ENCODE measurements at regions not wholly inside any gene's neighbourhood (a gene's known extent, or its start where the extent isn't known, plus 50 kb on each side); places are given as distances from the start of the nearest gene placed in this dataset.

DNA sequence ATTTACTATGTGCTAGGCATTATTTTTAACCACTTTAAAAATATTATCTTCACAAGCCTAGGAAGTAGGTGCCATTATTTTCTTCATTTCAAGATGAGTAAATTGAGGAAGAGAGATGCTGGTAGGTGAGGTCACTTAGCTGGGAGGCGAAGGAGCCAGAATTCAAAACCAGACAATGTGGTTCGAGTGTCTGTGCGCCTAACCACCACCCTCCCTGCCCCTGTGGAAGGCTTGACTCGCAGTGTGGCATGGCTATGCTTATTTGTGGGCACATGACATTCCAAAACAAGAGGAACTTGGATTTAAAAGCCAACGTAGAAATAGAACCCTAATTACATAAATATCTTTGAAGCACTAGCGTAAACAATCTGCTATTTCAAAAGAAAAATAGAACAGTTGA is 226.6 kb upstream of the PITX2 start:
- intact Hi-C loops (cut with DNase I) = no loop called here
- no peaks in the 10 kb centered on the region for H3K27me3 ChIP-seq
- 64% methylated on average over 6 of the region's 6 CpGs for WGBS (ENCODE audit: insufficient coverage, low coverage, low lambda C conversion rate, missing lambda C conversion rate)
- TF ChIP-seq, protein P1, sequence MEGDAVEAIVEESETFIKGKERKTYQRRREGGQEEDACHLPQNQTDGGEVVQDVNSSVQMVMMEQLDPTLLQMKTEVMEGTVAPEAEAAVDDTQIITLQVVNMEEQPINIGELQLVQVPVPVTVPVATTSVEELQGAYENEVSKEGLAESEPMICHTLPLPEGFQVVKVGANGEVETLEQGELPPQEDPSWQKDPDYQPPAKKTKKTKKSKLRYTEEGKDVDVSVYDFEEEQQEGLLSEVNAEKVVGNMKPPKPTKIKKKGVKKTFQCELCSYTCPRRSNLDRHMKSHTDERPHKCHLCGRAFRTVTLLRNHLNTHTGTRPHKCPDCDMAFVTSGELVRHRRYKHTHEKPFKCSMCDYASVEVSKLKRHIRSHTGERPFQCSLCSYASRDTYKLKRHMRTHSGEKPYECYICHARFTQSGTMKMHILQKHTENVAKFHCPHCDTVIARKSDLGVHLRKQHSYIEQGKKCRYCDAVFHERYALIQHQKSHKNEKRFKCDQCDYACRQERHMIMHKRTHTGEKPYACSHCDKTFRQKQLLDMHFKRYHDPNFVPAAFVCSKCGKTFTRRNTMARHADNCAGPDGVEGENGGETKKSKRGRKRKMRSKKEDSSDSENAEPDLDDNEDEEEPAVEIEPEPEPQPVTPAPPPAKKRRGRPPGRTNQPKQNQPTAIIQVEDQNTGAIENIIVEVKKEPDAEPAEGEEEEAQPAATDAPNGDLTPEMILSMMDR (IDR thresholded peaks at IDR 0.05) = no peak
- no peak for TF ChIP-seq POLR2A (IDR thresholded peaks at IDR 0.05)
- H3K36me3 ChIP-seq = no peaks in the 10 kb centered on the region
- no peaks in the 10 kb centered on the region for H3K9me3 ChIP-seq
- H3K4me1 ChIP-seq = no peaks in the 10 kb centered on the region
- no peak overlapping the region for H3K4me3 ChIP-seq
- no peak for DNase-seq
- ATAC-seq = no peak
- H3K27ac ChIP-seq = no peak overlapping the region

DNA sequence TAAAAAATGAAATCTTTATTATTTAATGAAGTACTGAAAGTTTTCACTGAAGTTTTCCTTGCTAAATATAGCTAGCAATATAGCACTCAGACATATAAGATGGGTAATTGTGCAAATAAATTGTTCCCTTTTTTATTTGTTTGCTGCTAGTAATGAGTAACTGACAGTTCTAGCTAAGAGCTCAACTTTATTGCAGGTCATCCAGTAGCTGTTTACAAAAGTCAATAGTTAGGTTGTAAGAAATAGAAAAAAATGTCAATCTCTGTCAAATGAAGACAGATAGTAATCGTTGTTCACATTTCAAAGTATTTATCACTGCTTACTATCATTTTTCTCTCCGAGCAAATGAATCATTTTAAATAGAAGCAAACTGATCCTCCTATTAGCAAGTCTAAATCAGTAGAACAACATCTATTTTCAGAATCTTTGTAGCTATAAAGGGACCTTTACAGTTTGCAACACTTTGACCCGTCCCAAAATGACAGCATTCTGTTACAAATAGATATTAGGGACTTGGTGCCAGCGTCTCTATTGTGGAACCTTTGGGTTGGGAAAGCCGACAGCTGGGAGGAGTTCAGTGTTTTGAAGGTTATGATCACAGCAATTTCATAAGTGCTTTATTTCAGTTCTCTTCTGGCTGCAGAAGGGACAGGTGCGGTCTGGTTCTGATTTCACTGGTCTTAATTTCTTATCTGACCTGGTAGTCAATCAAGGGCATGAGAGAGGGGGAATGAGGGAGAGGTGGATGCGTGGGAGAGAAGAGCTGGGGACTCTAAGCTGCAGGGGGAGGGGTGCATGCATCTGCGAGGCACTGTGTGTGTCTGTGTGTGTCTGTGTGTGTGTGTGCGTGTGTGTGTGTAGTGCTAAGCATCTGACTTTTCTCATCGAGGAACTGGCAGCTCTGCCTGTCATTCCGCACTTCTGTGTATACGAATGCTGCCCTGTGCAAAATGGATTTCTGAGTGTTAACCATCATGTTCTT is 227.9 kb upstream of the PITX2 start:
- H3K9me3 ChIP-seq = no peaks in the 10 kb centered on the region
- intact Hi-C loops (cut with DNase I) = no loop called here
- no peak overlapping the region for H3K27ac ChIP-seq
- no peak overlapping the region for H3K4me3 ChIP-seq
- no peak for DNase-seq
- TF ChIP-seq, protein P1 (IDR thresholded peaks at IDR 0.05) = no peak
- TF ChIP-seq POLR2A (IDR thresholded peaks at IDR 0.05) = no peak
- WGBS (ENCODE audit: insufficient coverage, low coverage, low lambda C conversion rate, missing lambda C conversion rate) = 23% methylated on average over 8 of the region's 12 CpGs
- H3K27me3 ChIP-seq = no peaks in the 10 kb centered on the region
- H3K36me3 ChIP-seq = no peaks in the 10 kb centered on the region
- H3K4me1 ChIP-seq = no peaks in the 10 kb centered on the region
- peak; percentile 16 to 62 (median 52) for ATAC-seq

DNA sequence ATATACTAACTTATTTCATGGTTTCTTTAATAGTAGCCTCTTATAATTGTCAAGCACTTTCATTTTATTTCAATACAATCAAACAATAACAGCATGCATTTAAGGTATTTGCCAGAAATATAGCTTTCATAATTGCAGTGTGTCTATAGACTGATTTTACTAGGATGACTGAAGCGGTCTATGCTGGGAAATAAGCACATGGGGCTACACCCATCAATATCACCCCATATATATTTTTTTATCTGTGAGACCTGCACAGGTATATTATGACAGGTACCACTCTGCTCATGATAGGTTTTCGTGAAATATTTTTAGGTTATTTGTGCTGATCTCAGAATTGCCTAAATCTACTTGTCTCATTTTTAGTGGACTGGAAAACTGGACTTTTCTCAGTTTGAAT is 229.1 kb upstream of the PITX2 start:
- H3K4me3 ChIP-seq = no peak overlapping the region
- no peaks in the 10 kb centered on the region for H3K36me3 ChIP-seq
- TF ChIP-seq, protein P1 (IDR thresholded peaks at IDR 0.05) = no peak
- no peak for TF ChIP-seq POLR2A (IDR thresholded peaks at IDR 0.05)
- no peak for DNase-seq
- ATAC-seq = no peak
- no peaks in the 10 kb centered on the region for H3K4me1 ChIP-seq
- H3K27ac ChIP-seq = no peak overlapping the region
- WGBS (ENCODE audit: insufficient coverage, low coverage, low lambda C conversion rate, missing lambda C conversion rate) = 85% methylated on average over 2 of the region's 2 CpGs
- H3K9me3 ChIP-seq = no peaks in the 10 kb centered on the region
- no peaks in the 10 kb centered on the region for H3K27me3 ChIP-seq
- intact Hi-C loops (cut with DNase I) = no loop called here

DNA sequence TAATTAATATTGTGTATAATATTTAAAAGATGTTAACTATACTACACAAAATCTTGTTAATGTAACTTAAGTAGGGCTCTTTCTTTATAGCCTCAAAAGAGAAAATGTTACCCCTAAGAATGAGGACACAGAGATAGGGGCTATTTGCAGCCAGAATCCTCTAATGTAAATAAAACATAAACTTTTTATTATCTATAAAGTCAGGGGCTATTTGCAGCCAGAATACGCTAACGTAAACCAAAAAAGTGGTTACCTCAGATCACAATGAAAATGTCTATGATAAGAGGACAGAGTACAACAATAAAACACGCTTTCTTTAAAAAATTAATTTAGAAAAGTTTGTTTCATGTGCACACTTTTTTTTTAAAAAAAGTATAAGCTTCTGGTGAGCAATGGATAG is 229.9 kb upstream of the PITX2 start:
- WGBS (ENCODE audit: insufficient coverage, low coverage, low lambda C conversion rate, missing lambda C conversion rate) = 62% methylated on average over 3 of the region's 3 CpGs
- intact Hi-C loops (cut with DNase I) = no loop called here
- Histone ChIP-seq H3K9me3 (no peaks in the 10 kb centered on the region), H3K36me3 (no peaks in the 10 kb centered on the region), H3K27ac (no peak overlapping the region), H3K27me3 (no peaks in the 10 kb centered on the region), H3K4me1 (no peaks in the 10 kb centered on the region), H3K4me3 (no peak overlapping the region)
- DNase-seq (no peak), ATAC-seq (no peak)
- TF ChIP-seq POLR2A (IDR thresholded peaks at IDR 0.05) = no peak
- TF ChIP-seq, protein P1 (IDR thresholded peaks at IDR 0.05) = no peak

Data from right lobe of liver (tissue), 6 donors.